ENCODE measurements at regions not wholly inside any gene's neighbourhood (a gene's known extent, or its start where the extent isn't known, plus 50 kb on each side); places are given as distances from the start of the nearest gene placed in this dataset.

GRCh38 chr2:16718576-16719484, 53.2 kb upstream of the CYRIA start:
- ATAC-seq = no peak
- Histone ChIP-seq H3K9me3 (ENCODE audit: control insufficient read depth in 2 of 3, low read length in 3 of 3) (no peaks in the 10 kb centered on the region), H3K4me3 (ENCODE audit: low read length) (no peak overlapping the region), H3K27me3 (ENCODE audit: control insufficient read depth in 2 of 2, insufficient read depth in 2 of 2, low read length in 2 of 2) (no peaks in the 10 kb centered on the region), H3K36me3 (ENCODE audit: control insufficient read depth in 2 of 3, insufficient read depth in 3 of 3, low read length in 3 of 3) (no peaks in the 10 kb centered on the region), H3K27ac (ENCODE audit: low read depth, low read length) (no peak overlapping the region), H3K4me1 (ENCODE audit: control insufficient read depth in 2 of 2, insufficient read depth in 2 of 2, low read length in 2 of 2) (no peaks in the 10 kb centered on the region)
- no peaks in the 10 kb centered on the region for H3K36me3 Mint-ChIP-seq
- ChIA-PET CTCF (interaction anchor here (0.6 kb wide), 1 partner anchor 38 kb away, joined by 3 read pairs; no protein-coding TSS in a partner anchor), POLR2A (interaction anchor here (0.7 kb wide), 1 partner anchor 220 kb away, joined by 3 read pairs; no protein-coding TSS in a partner anchor)
- no peak overlapping the region for H3K27ac Mint-ChIP-seq
- intact Hi-C loops (cut with micrococcal nuclease) = no loop called here
- peaks cover 0 to 1% (median 0%) of the 10 kb centered on the region in 7 donors for H3K4me1 Mint-ChIP-seq
- peaks cover 2 to 14% (median 7%) of the 10 kb centered on the region in 5 donors for H3K27me3 Mint-ChIP-seq
- H3K4me3 Mint-ChIP-seq = no peak overlapping the region
- H3K9me3 Mint-ChIP-seq = no peaks in the 10 kb centered on the region
- DNase-seq = no peak

GRCh38 chr2:16717477-16717876, 51.8 kb upstream of the CYRIA start:
- Histone ChIP-seq H3K4me3 (ENCODE audit: low read length) (no peak overlapping the region), H3K9me3 (ENCODE audit: control insufficient read depth in 2 of 3, low read length in 3 of 3) (no peaks in the 10 kb centered on the region), H3K4me1 (ENCODE audit: control insufficient read depth in 2 of 2, insufficient read depth in 2 of 2, low read length in 2 of 2) (no peaks in the 10 kb centered on the region), H3K27ac (ENCODE audit: low read depth, low read length) (no peak overlapping the region), H3K36me3 (ENCODE audit: control insufficient read depth in 2 of 3, insufficient read depth in 3 of 3, low read length in 3 of 3) (no peaks in the 10 kb centered on the region), H3K27me3 (ENCODE audit: control insufficient read depth in 2 of 2, insufficient read depth in 2 of 2, low read length in 2 of 2) (no peaks in the 10 kb centered on the region)
- intact Hi-C loops (cut with micrococcal nuclease) = no loop called here
- Mint-ChIP-seq H3K27me3 (peaks cover 2 to 14% (median 4%) of the 10 kb centered on the region in 5 donors), H3K36me3 (no peaks in the 10 kb centered on the region), H3K9me3 (no peaks in the 10 kb centered on the region), H3K27ac (no peak overlapping the region), H3K4me3 (no peak overlapping the region), H3K4me1 (peaks cover 0 to 1% (median 0%) of the 10 kb centered on the region in 7 donors)
- DNase-seq (no peak), ATAC-seq (peak; percentile 71)
- ChIA-PET CTCF (no interaction called here), POLR2A (no interaction called here)

- peaks cover 0 to 1% (median 0%) of the 10 kb centered on the region in 7 donors for H3K4me1 Mint-ChIP-seq
- no peak overlapping the region for H3K27ac ChIP-seq (ENCODE audit: low read depth, low read length)
- H3K9me3 ChIP-seq (ENCODE audit: control insufficient read depth in 2 of 3, low read length in 3 of 3) = no peaks in the 10 kb centered on the region
- intact Hi-C loops (cut with micrococcal nuclease) = no loop called here
- ATAC-seq (no peak), DNase-seq (no peak)
- CTCF ChIA-PET = no interaction called here
- H3K4me1 ChIP-seq (ENCODE audit: control insufficient read depth in 2 of 2, insufficient read depth in 2 of 2, low read length in 2 of 2) = no peaks in the 10 kb centered on the region
- H3K36me3 Mint-ChIP-seq = no peaks in the 10 kb centered on the region
- no peaks in the 10 kb centered on the region for H3K36me3 ChIP-seq (ENCODE audit: control insufficient read depth in 2 of 3, insufficient read depth in 3 of 3, low read length in 3 of 3)
- H3K9me3 Mint-ChIP-seq = no peaks in the 10 kb centered on the region
- peaks cover 2 to 14% (median 4%) of the 10 kb centered on the region in 5 donors for H3K27me3 Mint-ChIP-seq
- no peak overlapping the region for H3K27ac Mint-ChIP-seq
- no peaks in the 10 kb centered on the region for H3K27me3 ChIP-seq (ENCODE audit: control insufficient read depth in 2 of 2, insufficient read depth in 2 of 2, low read length in 2 of 2)
- no peak overlapping the region for H3K4me3 ChIP-seq (ENCODE audit: low read length)
- POLR2A ChIA-PET = no interaction called here
- H3K4me3 Mint-ChIP-seq = no peak overlapping the region
Observed at GRCh38 chr2:16716944-16717343, 51.3 kb upstream of the CYRIA start.

- Mint-ChIP-seq H3K9me3 (peaks cover 0 to 1% (median 0%) of the 10 kb centered on the region in 11 donors), H3K27me3 (peaks cover 2 to 9% (median 4%) of the 10 kb centered on the region in 5 donors), H3K4me1 (peaks cover 0 to 1% (median 0%) of the 10 kb centered on the region in 7 donors), H3K4me3 (no peak overlapping the region), H3K36me3 (no peaks in the 10 kb centered on the region), H3K27ac (no peak overlapping the region)
- ChIA-PET CTCF (no interaction called here), POLR2A (no interaction called here)
- intact Hi-C loops (cut with micrococcal nuclease) = no loop called here
- Histone ChIP-seq H3K27me3 (ENCODE audit: control insufficient read depth in 2 of 2, insufficient read depth in 2 of 2, low read length in 2 of 2) (no peaks in the 10 kb centered on the region), H3K4me3 (ENCODE audit: low read length) (no peak overlapping the region), H3K4me1 (ENCODE audit: control insufficient read depth in 2 of 2, insufficient read depth in 2 of 2, low read length in 2 of 2) (no peaks in the 10 kb centered on the region), H3K27ac (ENCODE audit: low read depth, low read length) (no peak overlapping the region), H3K9me3 (ENCODE audit: control insufficient read depth in 2 of 3, low read length in 3 of 3) (no peaks in the 10 kb centered on the region), H3K36me3 (ENCODE audit: control insufficient read depth in 2 of 3, insufficient read depth in 3 of 3, low read length in 3 of 3) (no peaks in the 10 kb centered on the region)
- DNase-seq = no peak
- ATAC-seq = peak; percentile 29
Observed at GRCh38 chr2:16716024-16716423, 50.4 kb upstream of the CYRIA start.

All from naive thymus-derived CD4-positive, alpha-beta T cell (primary cell).